ENCODE measurements at regions not wholly inside any gene's neighbourhood (a gene's known extent, or its start where the extent isn't known, plus 50 kb on each side); places are given as distances from the start of the nearest gene placed in this dataset.

GRCh38 chr11:10917802-10918201 is 59.9 kb upstream of the ZBED5 start:
- TF ChIP-seq CTCF (IDR thresholded peaks at IDR 0.05) (no peak), POLR2AphosphoS5 (IDR thresholded peaks at IDR 0.05) (no peak)

Data from stomach (tissue), 4 donors.